ENCODE measurements at regions not wholly inside any gene's neighbourhood (a gene's known extent, or its start where the extent isn't known, plus 50 kb on each side); places are given as distances from the start of the nearest gene placed in this dataset.

GRCh38 chr2:121052023-121052422 is 233.0 kb downstream of the TFCP2L1 start:
- TF ChIP-seq CTCF (IDR thresholded peaks at IDR 0.05) (no peak), EZH2 (IDR thresholded peaks at IDR 0.05; ENCODE audit: borderline replicate concordance, insufficient read depth, low read depth, low read length, poor library complexity, severe bottlenecking) (no peak)

All from B cell (primary cell).